PC-3 (cell line): ENCODE measurements at regions not wholly inside any gene's neighbourhood (a gene's known extent, or its start where the extent isn't known, plus 50 kb on each side); places are given as distances from the start of the nearest gene placed in this dataset.

Experiments
- ATAC-seq: fragments of 200-7000 bp; cut with Tn5 transposase; 2 replicates; pipeline ENCODE4 v1.9.1; 2020; ENCODE audit warnings: mild to moderate bottlenecking, moderate library complexity
- BruUV-seq: library from RNA; stranded (reverse); fragments of 400-500 nt; replicated peaks from 2 replicates; lab custom pipeline; 2021; lab: Mats Ljungman, UMichigan
- CTCF ChIA-PET: fragments of 300-600 bp; sonication (Branson Sonifier 250); formaldehyde crosslinking; loops from one replicate; lab custom pipeline; 2022; ENCODE audit warnings: antibody characterized with exemption; lab: Charles Lee
- POLR2A ChIA-PET: fragments of 300-600 bp; sonication (Branson Sonifier 250); formaldehyde crosslinking; loops from one replicate; lab custom pipeline; 2022; ENCODE audit warnings: antibody characterized with exemption; ENCODE audit not compliant: unreplicated experiment; lab: Charles Lee
- DNase-seq: peaks from one replicate; pipeline ENCODE4 v3.0.0-alpha.2; 2015
- H2AFZ ChIP-seq: fragments of 300-600 bp; sonication (generic); 2 replicates; pipeline ENCODE4 v1.6.0; 2016; ENCODE audit warnings: antibody characterized with exemption, low read length
- H3F3A ChIP-seq: fragments of 300-600 bp; sonication (generic); one replicate; pipeline ENCODE4 v1.6.0; 2017; ENCODE audit warnings: antibody characterized with exemption, low read length, control low read depth, mild to moderate bottlenecking; ENCODE audit not compliant: unreplicated experiment
- H3K27ac ChIP-seq: fragments of 300-600 bp; sonication (generic); 2 replicates; pipeline ENCODE4 v1.5.1; 2016; ENCODE audit warnings: mild to moderate bottlenecking, low read length
- H3K27me3 ChIP-seq: fragments of 300-600 bp; sonication (generic); 2 replicates; pipeline ENCODE4 v1.6.1; 2016; ENCODE audit warnings: low read length, mixed read lengths
- H3K36me3 ChIP-seq: fragments of 300-600 bp; sonication (generic); 2 replicates; pipeline ENCODE4 v1.6.1; 2016; ENCODE audit warnings: low read depth, mixed run types, low read length, mixed read lengths
- H3K4me1 ChIP-seq: fragments of 300-600 bp; sonication (generic); 2 replicates; pipeline ENCODE4 v1.5.1; 2016; ENCODE audit warnings: low read length; ENCODE audit not compliant: insufficient read depth
- H3K4me2 ChIP-seq: fragments of 300-600 bp; sonication (generic); 2 replicates; pipeline ENCODE4 v1.6.0; 2016; ENCODE audit warnings: low read length
- H3K4me3 ChIP-seq: fragments of 300-600 bp; sonication (generic); 2 replicates; pipeline ENCODE4 v1.5.1; 2016; ENCODE audit warnings: mild to moderate bottlenecking, low read length, mixed read lengths
- H3K79me2 ChIP-seq: fragments of 300-600 bp; sonication (generic); 2 replicates; pipeline ENCODE4 v1.6.1; 2017; ENCODE audit warnings: low read length, mixed read lengths
- H3K9ac ChIP-seq: fragments of 300-600 bp; sonication (generic); 2 replicates; pipeline ENCODE4 v1.6.0; 2016; ENCODE audit warnings: mild to moderate bottlenecking, low read length
- H3K9me2 ChIP-seq: fragments of 300-600 bp; sonication (generic); replicated peaks from 2 replicates; pipeline ENCODE4 v1.6.1; 2016; ENCODE audit warnings: mixed run types, low read length, mixed read lengths
- H3K9me3 ChIP-seq: fragments of 300-600 bp; sonication (generic); 2 replicates; pipeline ENCODE4 v1.6.1; 2016; ENCODE audit warnings: low read length, mixed read lengths
- H4K20me1 ChIP-seq: fragments of 300-600 bp; sonication (generic); 2 replicates; pipeline ENCODE4 v1.6.1; 2016; ENCODE audit warnings: low read length, mixed read lengths
- CTCF ChIP-seq: fragments of 300-600 bp; sonication (generic); conservative IDR thresholded peaks from 2 replicates; pipeline ENCODE4 v1.5.1; 2017; ENCODE audit warnings: antibody characterized with exemption, low read depth, mild to moderate bottlenecking, low read length
- EZH2 ChIP-seq: fragments of 300-600 bp; sonication (generic); IDR thresholded peaks from one replicate; pipeline ENCODE4 v1.6.1; 2017; ENCODE audit warnings: antibody characterized with exemption, mild to moderate bottlenecking, low read length; ENCODE audit not compliant: unreplicated experiment
- EZH2phosphoT487 ChIP-seq: fragments of 300-600 bp; sonication (generic); IDR thresholded peaks from 2 replicates; pipeline ENCODE4 v1.6.1; 2018; ENCODE audit warnings: mild to moderate bottlenecking, antibody characterized with exemption, low read length, borderline replicate concordance
- intact Hi-C: fragments of 100-400 bp; cut with micrococcal nuclease; formaldehyde crosslinking; loops from 2 replicates; pipeline ENCODE4 v1.9.0; 2023

- no peak overlapping the region for H3K9ac ChIP-seq
- H3K79me2 ChIP-seq, result no peaks in the 10 kb centered on the region
- H2AFZ ChIP-seq, result no peak overlapping the region
- no peak overlapping the region for H3K4me2 ChIP-seq
- TF ChIP-seq CTCF (no peak), EZH2 (no peak), EZH2phosphoT487 (no peak)
- no peak overlapping the region for H3K27ac ChIP-seq
- POLR2A ChIA-PET, result no interaction called here
- ATAC-seq (no peak), DNase-seq (no peak)
- no peaks in the 10 kb centered on the region for H3K9me3 ChIP-seq
- intact Hi-C loops, result no loop called here
- CTCF ChIA-PET, result no interaction called here
- H3K4me3 ChIP-seq, result no peak overlapping the region
- H3F3A ChIP-seq, result no peaks in the 10 kb centered on the region
- no peaks in the 10 kb centered on the region for H3K27me3 ChIP-seq
- no peaks in the 10 kb centered on the region for H4K20me1 ChIP-seq
- H3K4me1 ChIP-seq, result no peaks in the 10 kb centered on the region
- no peaks in the 10 kb centered on the region for H3K9me2 ChIP-seq
- no TSS peak for BruUV-seq
- no peaks in the 10 kb centered on the region for H3K36me3 ChIP-seq
Measured at GRCh38 chr11:38330578-38330977, 1732.5 kb upstream of the RAG2 start.

- H3K9ac ChIP-seq, result no peak overlapping the region
- CTCF ChIA-PET, result interaction anchor here (0.5 kb wide), 1 partner anchor 22 kb away, joined by 3 read pairs; no protein-coding TSS in a partner anchor
- TF ChIP-seq CTCF (0 out of 2 replicates have a peak, but pooled peaks have one; percentile 12), EZH2 (no peak), EZH2phosphoT487 (no peak)
- H3K4me2 ChIP-seq, result no peak overlapping the region
- intact Hi-C loops, result no loop called here
- H3K36me3 ChIP-seq, result no peaks in the 10 kb centered on the region
- H3K9me3 ChIP-seq, result no peaks in the 10 kb centered on the region
- no peaks in the 10 kb centered on the region for H3K79me2 ChIP-seq
- H3K4me1 ChIP-seq, result 0 out of 2 replicates have a peak, but pooled peaks cover 3% of the 10 kb centered on the region
- BruUV-seq, result no TSS peak
- no peaks in the 10 kb centered on the region for H3K27me3 ChIP-seq
- no peaks in the 10 kb centered on the region for H4K20me1 ChIP-seq
- POLR2A ChIA-PET, result no interaction called here
- H3K9me2 ChIP-seq, result no peaks in the 10 kb centered on the region
- DNase-seq, result peak; percentile 62
- ATAC-seq, result peak; percentile 77
- no peak overlapping the region for H3K4me3 ChIP-seq
- H3F3A ChIP-seq, result no peaks in the 10 kb centered on the region
- H2AFZ ChIP-seq, result no peak overlapping the region
- H3K27ac ChIP-seq, result no peak overlapping the region
Measured at GRCh38 chr11:38323961-38324761, 1726.1 kb upstream of the RAG2 start.

GRCh38 chr11:38315151-38315550 lies 1717.1 kb upstream of the RAG2 start:
- Histone ChIP-seq H3K36me3 (no peaks in the 10 kb centered on the region), H3K79me2 (no peaks in the 10 kb centered on the region), H3K27ac (no peak overlapping the region), H3K4me2 (no peak overlapping the region), H3K9me2 (no peaks in the 10 kb centered on the region), H3K9me3 (no peaks in the 10 kb centered on the region), H4K20me1 (no peaks in the 10 kb centered on the region), H3K27me3 (no peaks in the 10 kb centered on the region), H3K4me1 (no peaks in the 10 kb centered on the region), H3F3A (no peaks in the 10 kb centered on the region), H3K4me3 (no peak overlapping the region), H3K9ac (no peak overlapping the region), H2AFZ (no peak overlapping the region)
- ChIA-PET POLR2A (no interaction called here), CTCF (no interaction called here)
- ATAC-seq, result no peak
- no TSS peak for BruUV-seq
- TF ChIP-seq EZH2, result no peak
- no peak for TF ChIP-seq CTCF
- no peak for TF ChIP-seq EZH2phosphoT487
- intact Hi-C loops, result no loop called here
- peak; percentile 5 for DNase-seq
